HG03432 (cell line): ENCODE measurements at regions not wholly inside any gene's neighbourhood (a gene's known extent, or its start where the extent isn't known, plus 50 kb on each side); places are given as distances from the start of the nearest gene placed in this dataset.
"Not testable (repeated sequence)": the region's sequence is repeated elsewhere in the genome, so short reads cannot be mapped to it uniquely, and the experiment has no call there.

Experiments
- ATAC-seq: cut with Tn5 transposase; IDR thresholded peaks from one replicate; pipeline ENCODE4 v1.9.1; 2021; ENCODE audit warnings: mild to moderate bottlenecking, moderate library complexity; ENCODE audit not compliant: unreplicated experiment

GRCh38 chr2:66632882-66633281 is 198.0 kb downstream of the MEIS1 start:
- ATAC-seq, result not testable (repeated sequence)

GRCh38 chr2:66633631-66634030 is 198.7 kb downstream of the MEIS1 start:
- no peak for ATAC-seq

- ATAC-seq, result no peak
Measured at GRCh38 chr2:66634784-66635183, 199.9 kb downstream of the MEIS1 start.

- no peak for ATAC-seq
Measured at GRCh38 chr2:66641685-66642084, 206.8 kb downstream of the MEIS1 start.

- not testable (repeated sequence) for ATAC-seq
Measured at GRCh38 chr2:66648081-66648480, 213.2 kb downstream of the MEIS1 start.

GRCh38 chr2:66649006-66649405 is 214.1 kb downstream of the MEIS1 start:
- no peak for ATAC-seq

- no peak for ATAC-seq
Measured at GRCh38 chr2:66651295-66651694, 216.4 kb downstream of the MEIS1 start.

GRCh38 chr2:66660804-66661203 is 225.9 kb downstream of the MEIS1 start:
- no peak for ATAC-seq

GRCh38 chr2:66661253-66662173 is 226.6 kb downstream of the MEIS1 start:
- no peak for ATAC-seq

- no peak for ATAC-seq
Measured at GRCh38 chr2:66665124-66665984, 230.4 kb downstream of the MEIS1 start.

GRCh38 chr2:66667301-66667700 is 232.4 kb downstream of the MEIS1 start:
- no peak for ATAC-seq

GRCh38 chr2:66673286-66673685 is 238.4 kb downstream of the MEIS1 start:
- no peak for ATAC-seq

- no peak for ATAC-seq
Measured at GRCh38 chr2:66674087-66674486, 239.2 kb downstream of the MEIS1 start.

GRCh38 chr2:66675591-66675990 is 240.7 kb downstream of the MEIS1 start:
- ATAC-seq, result no peak

- no peak for ATAC-seq
Measured at GRCh38 chr2:66679442-66679841, 244.5 kb downstream of the MEIS1 start.

GRCh38 chr2:66682476-66682875 is 247.6 kb downstream of the MEIS1 start:
- no peak for ATAC-seq

- no peak for ATAC-seq
Measured at GRCh38 chr2:66683064-66683463, 248.1 kb downstream of the MEIS1 start.

- no peak for ATAC-seq
Measured at GRCh38 chr2:66683599-66683998, 248.7 kb downstream of the MEIS1 start.

- ATAC-seq, result no peak
Measured at GRCh38 chr2:66684289-66684688, 249.4 kb downstream of the MEIS1 start.

- no peak for ATAC-seq
Measured at GRCh38 chr2:66686755-66687154, 251.8 kb downstream of the MEIS1 start.

GRCh38 chr2:66688951-66689350 is 254.0 kb downstream of the MEIS1 start:
- ATAC-seq, result no peak
